H7 (cell line): ENCODE measurements at regions not wholly inside any gene's neighbourhood (a gene's known extent, or its start where the extent isn't known, plus 50 kb on each side); places are given as distances from the start of the nearest gene placed in this dataset.

ENCODE experiments used
- DNase-seq: peaks from one replicate; pipeline ENCODE4 v3.0.0; 2012
- H3K27me3 ChIP-seq: 2 replicates; pipeline ENCODE4 v1.6.0; 2011; ENCODE audit warnings: mild to moderate bottlenecking, low read length; ENCODE audit not compliant: control insufficient read depth, insufficient read depth
- H3K36me3 ChIP-seq: replicated peaks from 2 replicates; pipeline ENCODE4 v1.5.1; 2011; ENCODE audit warnings: low read length; ENCODE audit not compliant: control insufficient read depth, insufficient read depth
- H3K4me3 ChIP-seq: 2 replicates; pipeline ENCODE4 v1.5.1; 2011; ENCODE audit warnings: low read depth, mild to moderate bottlenecking, control low read depth, low read length, moderate library complexity; ENCODE audit not compliant: insufficient read depth

DNA sequence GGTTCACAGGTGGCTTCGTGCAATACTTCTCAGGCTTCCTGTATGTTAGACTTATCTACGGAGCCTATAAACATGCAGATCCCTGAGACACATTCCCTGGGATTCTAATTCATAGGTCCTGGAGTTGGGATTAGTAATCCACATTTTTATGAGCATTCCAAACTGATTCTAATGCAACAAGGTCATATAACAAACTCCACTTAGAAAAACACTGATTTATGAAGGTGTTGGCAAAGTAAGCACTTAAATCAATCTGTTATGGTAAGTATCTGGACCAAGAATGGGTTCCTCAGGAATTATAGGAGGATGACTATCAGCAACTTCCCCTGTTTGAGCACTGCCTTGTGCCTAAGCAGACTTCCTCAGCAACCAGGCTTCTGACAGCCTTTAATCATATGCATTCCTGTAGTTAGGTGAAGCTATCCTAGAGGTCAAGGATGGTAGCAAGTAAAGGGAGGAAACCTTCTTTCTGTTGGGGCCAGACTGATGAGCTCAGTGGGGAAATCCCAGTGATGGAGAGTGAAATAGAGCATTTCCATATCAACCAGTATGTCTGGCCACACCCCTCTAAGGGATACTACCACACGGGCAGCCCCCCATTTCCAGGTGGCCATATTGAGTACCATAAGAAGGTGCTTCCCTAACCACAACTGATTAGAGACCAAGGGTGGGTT lies 89.6 kb downstream of the RASSF10 start:
- no peaks in the 10 kb centered on the region for H3K36me3 ChIP-seq
- H3K27me3 ChIP-seq, result no peaks in the 10 kb centered on the region
- DNase-seq, result no peak
- H3K4me3 ChIP-seq, result no peak overlapping the region

DNA sequence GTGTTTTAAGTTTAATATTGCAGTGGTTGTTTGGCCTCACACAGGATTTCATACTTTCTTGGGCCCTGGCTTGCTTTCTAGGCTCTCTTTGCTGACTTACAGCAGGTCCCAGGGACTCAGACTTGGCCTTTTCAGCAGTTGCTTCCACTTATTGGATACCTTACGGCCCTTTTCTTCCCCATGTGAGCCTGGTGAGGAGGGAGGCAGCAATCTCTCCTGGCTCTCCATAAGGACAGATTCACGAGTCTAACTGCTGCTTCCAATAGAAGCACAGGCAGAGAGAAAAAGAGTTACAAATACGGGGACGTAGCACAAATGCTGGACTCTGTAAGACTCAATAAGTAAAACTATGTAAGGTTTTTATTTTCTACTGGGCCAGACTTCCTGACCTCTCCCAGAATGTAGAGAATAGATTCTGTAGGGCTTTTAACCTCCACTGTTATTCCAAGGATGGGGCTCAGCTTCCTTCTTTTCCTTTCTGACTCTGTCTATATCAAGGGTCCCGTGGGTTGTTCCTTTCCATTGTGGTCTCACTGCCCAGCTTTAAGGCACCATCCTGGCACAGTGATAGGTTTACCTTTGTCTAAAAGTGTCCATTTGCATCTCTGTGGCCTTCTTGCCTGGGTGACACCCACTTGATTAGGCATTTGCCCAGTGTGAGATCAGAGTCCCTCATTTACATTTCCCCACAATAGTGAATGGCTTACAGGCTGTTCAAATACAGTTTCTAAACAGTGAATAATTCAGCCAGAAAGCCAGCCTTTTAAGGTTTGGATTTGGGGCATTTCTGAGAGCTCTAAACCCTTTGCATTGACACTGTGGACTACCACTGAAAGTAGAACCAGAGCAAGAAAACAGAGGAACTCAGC lies 92.8 kb downstream of the RASSF10 start:
- peak; percentile 34 for DNase-seq
- H3K27me3 ChIP-seq, result no peaks in the 10 kb centered on the region
- no peaks in the 10 kb centered on the region for H3K36me3 ChIP-seq
- H3K4me3 ChIP-seq, result no peak overlapping the region

DNA sequence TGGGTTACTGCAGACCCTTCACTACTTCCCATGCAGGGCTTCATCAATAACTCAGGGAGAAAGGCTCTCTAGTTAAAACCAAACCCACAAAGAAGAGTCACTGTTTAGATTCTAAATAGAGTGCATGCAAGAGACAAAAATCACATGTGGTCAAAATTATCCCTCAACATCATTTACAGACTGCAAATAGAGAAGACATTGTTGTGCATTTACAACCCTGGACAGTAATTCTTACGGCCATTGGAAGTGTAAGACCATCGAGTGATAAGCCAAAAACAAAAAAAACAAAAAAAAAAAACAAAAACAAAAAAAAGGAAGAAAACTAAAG lies 93.4 kb downstream of the RASSF10 start:
- no peak for DNase-seq
- Histone ChIP-seq H3K4me3 (no peak overlapping the region), H3K27me3 (no peaks in the 10 kb centered on the region), H3K36me3 (no peaks in the 10 kb centered on the region)

DNA sequence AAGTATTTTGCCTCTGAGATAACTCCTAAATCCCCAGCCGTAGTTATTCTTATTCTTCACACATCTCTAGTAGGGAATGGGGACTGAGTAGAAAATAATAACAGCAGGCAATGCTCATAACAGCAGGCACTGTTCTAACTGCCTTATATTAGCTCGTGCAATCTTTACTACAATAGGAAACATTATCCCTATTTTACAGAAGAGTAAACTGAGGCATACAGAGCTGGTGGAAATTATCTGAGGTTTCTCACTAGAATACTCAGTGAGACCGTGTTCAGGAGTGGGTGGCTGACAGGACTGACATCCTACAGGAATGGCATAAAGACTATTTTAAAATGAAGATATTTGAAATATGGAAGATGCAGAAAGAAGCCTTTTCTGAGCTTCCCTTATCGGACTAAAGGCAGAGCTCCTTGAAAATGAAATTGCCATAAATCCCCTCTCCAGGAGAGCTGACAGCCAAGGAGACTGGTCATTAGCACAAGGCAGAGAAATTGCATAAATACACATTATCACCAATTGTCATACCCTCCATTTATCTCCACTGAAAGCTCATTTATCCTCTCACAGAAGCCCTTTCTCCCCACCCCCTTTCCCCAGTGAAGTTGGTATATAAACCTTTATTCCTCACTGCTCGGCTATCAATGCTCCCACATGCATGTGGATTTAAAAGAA lies 93.9 kb downstream of the RASSF10 start:
- no peak overlapping the region for H3K4me3 ChIP-seq
- H3K36me3 ChIP-seq, result no peaks in the 10 kb centered on the region
- no peak for DNase-seq

DNA sequence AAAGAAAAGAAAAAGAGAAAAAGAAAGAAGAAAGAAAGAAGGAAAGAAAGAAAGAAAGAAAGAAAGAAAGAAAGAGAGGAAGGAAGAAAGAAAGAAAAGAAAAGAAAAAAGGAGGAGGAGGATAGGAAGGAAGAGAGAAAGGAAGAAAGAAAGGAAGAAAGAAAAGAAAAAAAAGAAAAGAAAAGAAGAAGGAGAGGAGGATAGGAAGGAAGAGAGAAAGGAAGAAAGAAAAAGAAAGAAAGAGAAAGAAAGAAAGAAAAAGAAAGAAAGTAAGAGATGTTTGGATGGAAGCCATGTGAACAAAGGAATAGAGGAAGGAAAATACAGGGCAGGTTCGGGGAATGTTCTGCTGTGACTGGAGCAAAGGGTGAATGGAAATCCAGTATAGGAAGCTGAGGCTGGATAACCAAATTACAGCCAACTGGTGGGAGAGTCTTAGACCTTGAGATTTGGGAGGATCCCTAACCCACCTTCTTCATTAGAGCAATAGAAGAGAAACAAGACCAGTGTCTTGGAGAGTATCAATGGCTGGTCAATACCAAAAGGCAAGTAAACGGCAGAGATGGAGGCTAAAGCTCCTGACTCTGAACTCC lies 94.9 kb downstream of the RASSF10 start:
- H3K27me3 ChIP-seq, result no peaks in the 10 kb centered on the region
- H3K36me3 ChIP-seq, result no peaks in the 10 kb centered on the region
- no peak overlapping the region for H3K4me3 ChIP-seq
- no peak for DNase-seq

More for the DNA sequence above, 93.9 kb downstream of the RASSF10 start:
- H3K27me3 ChIP-seq, result no peaks in the 10 kb centered on the region

DNA sequence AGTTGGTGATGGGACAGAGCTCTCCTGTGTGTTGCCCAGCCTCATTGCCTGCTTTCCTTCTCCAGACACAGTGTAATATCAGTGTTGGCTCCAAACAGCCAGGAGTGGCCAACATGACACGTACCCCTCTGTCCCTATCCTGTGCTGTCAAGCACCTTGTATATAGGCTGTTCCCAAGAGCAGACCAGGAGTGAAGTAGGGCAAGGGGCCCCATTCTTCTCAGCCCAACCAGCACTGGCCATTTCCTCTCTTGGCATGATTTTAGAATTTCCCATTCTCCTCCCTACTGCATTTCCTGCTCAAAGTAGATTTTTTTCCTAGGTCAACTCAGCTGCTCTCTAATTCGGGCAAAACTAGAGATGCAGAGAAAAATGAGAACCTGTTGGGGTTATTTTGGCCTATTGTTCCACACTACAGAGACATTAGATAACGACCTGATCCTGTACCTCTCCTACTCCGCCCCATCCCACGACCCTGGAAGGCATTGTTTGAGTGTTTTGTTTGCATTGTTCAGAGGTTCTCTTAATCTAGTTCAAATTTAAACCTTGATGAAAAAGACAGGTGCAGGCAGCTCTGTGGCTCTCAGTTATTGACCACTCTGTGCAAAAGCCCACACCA lies 95.6 kb downstream of the RASSF10 start:
- no peak overlapping the region for H3K4me3 ChIP-seq
- no peaks in the 10 kb centered on the region for H3K36me3 ChIP-seq
- no peak for DNase-seq
- no peaks in the 10 kb centered on the region for H3K27me3 ChIP-seq

DNA sequence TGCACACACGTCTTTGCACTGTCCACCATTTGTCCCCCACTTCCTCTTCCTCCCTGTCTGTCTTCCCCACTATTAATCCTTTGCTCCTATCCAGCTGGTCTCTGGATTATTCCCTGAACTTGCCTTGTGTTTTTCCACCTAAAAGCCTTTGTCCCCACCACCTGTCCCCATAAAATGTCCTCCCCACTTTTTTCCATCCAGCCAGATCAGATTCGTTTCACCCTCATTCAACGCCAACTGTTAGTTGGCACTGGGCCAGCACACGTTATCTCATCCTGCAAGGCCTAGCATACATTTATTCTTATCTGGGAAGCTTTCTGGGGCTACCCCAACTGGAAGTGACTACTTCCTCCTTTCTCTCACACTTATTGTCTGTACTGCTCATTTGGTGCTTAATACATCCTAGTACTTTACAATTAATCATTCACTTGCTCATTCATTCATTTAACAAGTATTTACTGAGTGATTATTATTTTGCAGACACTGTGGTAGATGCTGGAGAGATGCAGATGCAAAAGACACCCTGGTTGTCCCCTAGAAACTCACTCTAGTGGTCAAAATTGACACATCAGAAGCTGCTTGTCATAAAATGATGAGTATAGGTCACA lies 96.2 kb downstream of the RASSF10 start:
- no peaks in the 10 kb centered on the region for H3K36me3 ChIP-seq
- H3K4me3 ChIP-seq, result no peak overlapping the region
- H3K27me3 ChIP-seq, result no peaks in the 10 kb centered on the region
- DNase-seq, result no peak

DNA sequence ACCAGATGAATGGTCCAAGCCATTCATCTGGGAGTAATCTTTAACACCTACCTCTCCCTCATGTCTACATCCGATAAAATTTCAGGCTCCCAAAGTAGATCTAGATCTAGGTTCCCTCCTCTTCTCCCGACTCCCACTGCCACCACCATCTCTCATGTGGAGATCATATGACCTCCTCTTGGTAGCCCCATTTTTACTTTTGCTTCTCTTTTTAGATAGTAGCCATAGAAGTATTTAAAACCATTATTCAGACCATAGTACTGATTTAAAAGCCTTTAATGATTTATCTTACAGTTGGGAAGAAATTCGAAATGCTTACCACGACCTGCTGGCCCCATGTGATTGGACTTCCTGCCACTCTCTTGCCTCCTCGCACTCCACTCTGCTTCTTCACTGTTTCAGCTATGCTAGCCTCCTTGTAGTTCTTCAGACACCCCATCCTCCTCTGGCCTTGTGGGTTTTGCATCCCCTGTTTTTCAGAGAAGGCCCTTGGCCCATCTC lies 98.5 kb downstream of the RASSF10 start:
- no peak for DNase-seq
- Histone ChIP-seq H3K27me3 (no peaks in the 10 kb centered on the region), H3K36me3 (no peaks in the 10 kb centered on the region), H3K4me3 (no peak overlapping the region)

DNA sequence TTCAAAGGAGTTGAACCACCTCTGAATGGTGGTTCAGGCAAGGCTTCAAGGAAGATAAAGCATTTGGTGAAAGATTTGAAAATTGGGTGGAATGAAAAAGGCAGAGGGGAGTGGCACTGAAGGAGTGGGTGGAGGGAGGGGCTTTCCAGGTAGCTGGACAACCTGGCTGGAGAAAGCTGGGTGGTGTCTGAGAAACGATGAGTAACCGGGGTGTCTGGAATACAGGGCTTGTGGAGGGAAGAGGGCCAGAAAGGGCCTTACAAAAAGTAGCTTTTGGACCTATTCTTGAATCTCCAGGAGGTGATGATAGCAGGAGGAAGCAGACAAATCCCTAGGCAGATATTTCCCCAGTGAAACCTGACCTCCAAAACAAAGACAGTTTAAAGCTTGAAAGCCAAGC lies 99.3 kb downstream of the RASSF10 start:
- H3K4me3 ChIP-seq, result no peak overlapping the region
- no peaks in the 10 kb centered on the region for H3K36me3 ChIP-seq
- no peaks in the 10 kb centered on the region for H3K27me3 ChIP-seq
- DNase-seq, result no peak

DNA sequence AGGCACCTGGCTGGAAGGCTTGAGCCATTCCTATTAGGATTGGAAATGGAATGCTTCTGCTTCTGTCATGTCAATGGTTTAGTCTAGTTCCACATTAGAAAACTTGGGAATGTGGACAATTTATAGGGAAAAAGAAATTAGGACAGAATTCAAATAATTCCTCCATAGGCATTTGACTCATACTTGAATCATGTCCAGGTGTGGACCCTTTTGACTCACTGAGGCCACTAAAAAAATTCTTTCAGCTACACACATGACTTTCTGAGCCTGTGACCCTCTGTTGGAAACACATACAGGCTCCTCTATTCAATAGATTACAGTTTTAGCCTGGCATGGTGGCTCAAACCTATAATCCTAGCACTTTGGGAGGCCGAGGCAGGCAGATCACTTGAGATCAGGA lies 100.5 kb downstream of the RASSF10 start:
- no peaks in the 10 kb centered on the region for H3K36me3 ChIP-seq
- H3K4me3 ChIP-seq, result no peak overlapping the region
- no peaks in the 10 kb centered on the region for H3K27me3 ChIP-seq
- no peak for DNase-seq

DNA sequence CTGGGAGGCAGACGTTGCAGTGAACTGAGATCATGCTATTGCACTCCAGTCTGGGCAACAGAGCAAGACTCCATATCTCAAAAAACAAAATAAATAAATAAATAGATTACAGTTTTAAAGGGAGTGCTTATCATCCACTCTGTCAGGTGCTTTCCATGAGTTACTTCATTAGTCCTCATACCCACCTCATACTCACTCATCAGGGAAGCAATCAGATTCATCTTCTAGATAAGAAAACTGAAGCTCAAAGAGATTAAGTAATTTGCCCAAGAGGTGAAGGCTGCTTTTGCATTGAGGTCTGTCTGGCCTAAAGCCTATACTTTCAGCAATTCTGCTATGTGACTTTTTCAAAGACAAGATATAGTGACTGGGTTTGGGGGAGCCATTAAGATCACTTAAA lies 101.0 kb downstream of the RASSF10 start:
- H3K36me3 ChIP-seq, result no peaks in the 10 kb centered on the region
- H3K27me3 ChIP-seq, result no peaks in the 10 kb centered on the region
- H3K4me3 ChIP-seq, result no peak overlapping the region
- no peak for DNase-seq

DNA sequence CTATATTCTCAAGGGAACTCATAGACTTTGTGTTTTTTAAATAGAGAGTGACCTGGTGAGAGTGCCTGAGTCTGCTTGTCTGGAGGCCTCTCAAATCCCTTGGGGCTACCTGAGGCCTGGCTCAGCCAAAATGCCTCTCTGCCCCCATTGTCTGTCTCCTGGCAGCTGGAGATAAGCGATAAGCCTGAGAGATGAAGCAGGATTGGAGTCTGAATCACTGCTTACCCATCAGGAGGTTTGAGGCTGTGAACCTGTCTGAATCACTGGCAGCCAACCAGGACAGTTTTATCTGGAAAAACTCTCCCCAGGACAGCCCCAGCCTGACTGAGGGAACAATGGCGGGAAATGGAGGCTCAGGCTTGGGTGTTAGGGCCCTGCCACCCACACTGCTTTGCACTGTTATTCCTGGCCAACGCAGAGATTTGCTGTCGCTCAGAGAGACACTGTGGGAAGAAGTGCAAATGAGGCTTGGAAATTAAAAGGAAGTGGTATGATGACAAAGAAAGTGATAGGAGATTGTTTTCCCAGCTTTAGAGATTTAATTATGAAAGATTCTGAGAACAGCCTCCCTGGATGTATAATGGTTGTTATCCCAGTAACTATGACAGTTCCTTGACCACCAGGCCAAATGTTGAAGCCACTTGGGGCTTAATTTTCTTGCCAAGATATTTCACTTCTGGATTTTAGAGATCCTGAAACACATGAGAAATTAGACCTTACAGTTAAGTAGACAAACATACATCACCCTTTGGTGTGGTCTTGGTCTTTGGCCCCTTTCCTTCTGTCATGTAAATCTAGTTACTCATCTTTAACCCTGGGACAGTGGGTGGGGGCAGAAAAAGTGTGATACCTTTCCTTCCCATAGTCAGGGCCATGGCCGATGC lies 102.1 kb downstream of the RASSF10 start:
- no peaks in the 10 kb centered on the region for H3K27me3 ChIP-seq
- no peaks in the 10 kb centered on the region for H3K36me3 ChIP-seq
- no peak for DNase-seq
- H3K4me3 ChIP-seq, result no peak overlapping the region

DNA sequence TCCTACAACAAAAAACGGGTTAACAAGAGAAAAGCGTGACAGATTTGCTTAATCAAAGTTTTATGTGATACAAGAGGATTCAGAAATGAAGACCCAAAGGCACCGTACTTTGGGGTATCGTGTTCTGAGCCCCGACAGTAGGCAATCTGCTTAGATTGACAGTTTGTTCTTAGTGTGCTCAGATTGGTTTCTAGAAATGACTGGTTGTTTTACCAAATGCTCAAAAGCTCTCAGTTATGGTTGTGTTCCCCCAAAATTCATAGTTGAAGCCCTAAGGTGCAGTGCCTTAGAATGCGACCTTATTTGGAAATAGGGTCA lies 102.7 kb downstream of the RASSF10 start:
- Histone ChIP-seq H3K36me3 (no peaks in the 10 kb centered on the region), H3K27me3 (no peaks in the 10 kb centered on the region; the same call in 1 of the 2 replicates), H3K4me3 (no peak overlapping the region)

More for the DNA sequence above, 102.7 kb downstream of the RASSF10 start:
- no peak for DNase-seq
